GM23338 (cell line): ENCODE measurements at regions not wholly inside any gene's neighbourhood (a gene's known extent, or its start where the extent isn't known, plus 50 kb on each side); places are given as distances from the start of the nearest gene placed in this dataset.

Experiments
- ATAC-seq: fragments of 200-7000 bp; cut with Tn5 transposase; 3 replicates; pipeline ENCODE4 v1.9.1; 2020
- DNase-seq: peaks from one replicate; pipeline ENCODE4 v3.0.0-alpha.2; 2015; ENCODE audit warnings: low spot score
- H2AFZ ChIP-seq: fragments of 200-600 bp; sonication (generic); 2 replicates; pipeline ENCODE4 v1.8.0; 2016; ENCODE audit warnings: antibody characterized with exemption, mild to moderate bottlenecking, moderate library complexity
- H3F3A ChIP-seq: fragments of 200-600 bp; sonication (generic); replicated peaks from 2 replicates; pipeline ENCODE4 v1.8.0; 2017; ENCODE audit warnings: antibody characterized with exemption, mixed run types, low read depth
- H3K27ac ChIP-seq: fragments of 200-600 bp; sonication (generic); 2 replicates; pipeline ENCODE4 v1.6.1; 2016; ENCODE audit warnings: low read depth
- H3K27me3 ChIP-seq: fragments of 200-600 bp; sonication (generic); 2 replicates; pipeline ENCODE4 v1.8.0; 2016; ENCODE audit warnings: mild to moderate bottlenecking, mixed run types, moderate library complexity; ENCODE audit not compliant: insufficient read depth
- H3K36me3 ChIP-seq: fragments of 200-600 bp; sonication (generic); 2 replicates; pipeline ENCODE4 v1.8.0; 2016; ENCODE audit warnings: mild to moderate bottlenecking; ENCODE audit not compliant: insufficient read depth
- H3K4me1 ChIP-seq: fragments of 200-600 bp; sonication (generic); 2 replicates; pipeline ENCODE4 v1.8.0; 2016; ENCODE audit warnings: mild to moderate bottlenecking, moderate library complexity; ENCODE audit not compliant: insufficient read depth
- H3K4me2 ChIP-seq: fragments of 200-600 bp; sonication (generic); 2 replicates; pipeline ENCODE4 v1.7.1; 2017; ENCODE audit warnings: mixed run types
- H3K4me3 ChIP-seq: fragments of 200-600 bp; sonication (generic); 2 replicates; pipeline ENCODE4 v1.6.1; 2016; ENCODE audit warnings: mixed run types
- H3K79me2 ChIP-seq: fragments of 200-600 bp; sonication (generic); replicated peaks from 2 replicates; pipeline ENCODE4 v1.8.0; 2017; ENCODE audit warnings: mild to moderate bottlenecking; ENCODE audit not compliant: insufficient read depth
- H3K9me2 ChIP-seq: fragments of 200-600 bp; sonication (generic); 2 replicates; pipeline ENCODE4 v1.8.0; 2017; ENCODE audit not compliant: insufficient read depth
- H4K20me1 ChIP-seq: fragments of 200-600 bp; sonication (generic); replicated peaks from 2 replicates; pipeline ENCODE4 v1.8.0; 2017; ENCODE audit warnings: mild to moderate bottlenecking; ENCODE audit not compliant: insufficient read depth
- H3K27ac Mint-ChIP-seq: 2 replicates; pipeline ENCODE4 v1.8.0; 2020; ENCODE audit warnings: inconsistent platforms, mild to moderate bottlenecking, moderate library complexity, mixed read lengths
- H3K27me3 Mint-ChIP-seq: 3 replicates; pipeline ENCODE4 v1.8.0; 2022; ENCODE audit warnings: low read depth, mild to moderate bottlenecking, moderate library complexity, mixed read lengths, inconsistent platforms; ENCODE audit not compliant: insufficient read depth, poor library complexity
- H3K36me3 Mint-ChIP-seq: 3 replicates; pipeline ENCODE4 v1.8.0; 2021; ENCODE audit warnings: low read depth, mild to moderate bottlenecking, inconsistent platforms, moderate library complexity, mixed read lengths
- H3K4me1 Mint-ChIP-seq: 3 replicates; pipeline ENCODE4 v1.8.0; 2020; ENCODE audit warnings: mild to moderate bottlenecking, inconsistent platforms, mixed read lengths
- H3K4me3 Mint-ChIP-seq: 3 replicates; pipeline ENCODE4 v1.8.0; 2021; ENCODE audit warnings: moderate library complexity, mild to moderate bottlenecking, inconsistent platforms, mixed read lengths
- H3K9me3 Mint-ChIP-seq: 3 replicates; pipeline ENCODE4 v1.8.0; 2020; ENCODE audit warnings: moderate library complexity, mild to moderate bottlenecking, inconsistent platforms, mixed read lengths
- CREB1 ChIP-seq: fragments of 250-450 bp; sonication (Bioruptor Pico); IDR thresholded peaks from 2 replicates; pipeline ENCODE4 v1.5.0; 2020; ENCODE audit warnings: low read depth, mild to moderate bottlenecking, moderate library complexity
- CTCF ChIP-seq, 2 experiments: fragments of 200-600 bp in 1 of 2; sonication (generic) in 1 of 2; conservative IDR thresholded peaks; 2 replicates each; pipeline versions ENCODE4 v1.5.1 to v1.6.1; 2016 to 2017; ENCODE audit warnings: antibody characterized with exemption in 2 of 2, low read depth in 2 of 2, mild to moderate bottlenecking in 2 of 2, moderate library complexity in 1 of 2
- ETS1 ChIP-seq: IDR thresholded peaks from 2 replicates; pipeline ENCODE4 v1.6.1; 2016; ENCODE audit warnings: antibody characterized with exemption
- EZH2 ChIP-seq: fragments of 200-600 bp; sonication (generic); IDR thresholded peaks from one replicate; pipeline ENCODE4 v1.8.0; 2017; ENCODE audit warnings: antibody characterized with exemption, mild to moderate bottlenecking, low read depth; ENCODE audit not compliant: unreplicated experiment
- JUNB ChIP-seq: IDR thresholded peaks from one replicate; pipeline ENCODE4 v1.6.1; 2016; ENCODE audit warnings: antibody characterized with exemption; ENCODE audit not compliant: unreplicated experiment
- NANOG ChIP-seq: IDR thresholded peaks from 2 replicates; pipeline ENCODE4 v1.6.1; 2016; ENCODE audit warnings: antibody characterized with exemption, borderline replicate concordance
- STAT1 ChIP-seq: IDR thresholded peaks from one replicate; pipeline ENCODE4 v1.6.1; 2016; ENCODE audit warnings: antibody characterized with exemption; ENCODE audit not compliant: unreplicated experiment
- ZNF114 ChIP-seq: fragments of 250-450 bp; sonication (Bioruptor Pico); IDR thresholded peaks from 2 replicates; pipeline ENCODE4 v1.5.0; 2020; ENCODE audit warnings: mild to moderate bottlenecking, moderate library complexity
- ZNF331 ChIP-seq: fragments of 250-450 bp; sonication (Bioruptor Pico); IDR thresholded peaks from 2 replicates; pipeline ENCODE4 v1.5.0; 2020; ENCODE audit warnings: low read depth, mild to moderate bottlenecking, moderate library complexity
- TF ChIP-seq, protein P1 (sequence below): IDR thresholded peaks from one replicate; pipeline ENCODE4 v1.6.1; 2018; ENCODE audit warnings: antibody characterized with exemption; ENCODE audit not compliant: unreplicated experiment

DNA sequence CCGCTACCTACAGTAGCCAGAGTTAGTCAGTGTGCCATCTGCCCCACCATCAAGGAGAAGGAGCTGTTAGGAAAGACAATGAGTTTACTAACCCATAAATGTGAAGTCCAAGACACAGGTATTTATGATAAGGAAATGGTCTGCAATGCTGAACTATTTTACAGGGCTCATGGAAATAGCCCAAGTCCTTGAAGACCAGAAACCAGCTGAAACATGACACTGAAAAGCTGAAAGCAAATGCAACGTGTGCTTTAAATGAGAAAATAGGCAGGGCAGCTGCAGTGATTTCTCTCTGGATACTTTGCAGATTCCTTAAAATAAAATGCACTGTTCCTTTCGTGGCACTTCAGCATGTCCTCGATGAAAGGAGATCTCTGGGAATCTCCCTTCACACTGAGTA is 256.4 kb upstream of the TCF4 start:
- Mint-ChIP-seq H3K4me3 (no peak overlapping the region), H3K9me3 (peaks cover 9% of the 10 kb centered on the region; the same call in 2 of the 3 replicates), H3K4me1 (peaks cover 2% of the 10 kb centered on the region; the same call in 1 of the 3 replicates), H3K27ac (no peak overlapping the region), H3K27me3 (no peaks in the 10 kb centered on the region), H3K36me3 (peaks cover 8% of the 10 kb centered on the region)
- H3K4me3 ChIP-seq: no peak overlapping the region
- no peak for ATAC-seq
- no peak for TF ChIP-seq ETS1
- no peak for TF ChIP-seq NANOG
- TF ChIP-seq, protein P1, sequence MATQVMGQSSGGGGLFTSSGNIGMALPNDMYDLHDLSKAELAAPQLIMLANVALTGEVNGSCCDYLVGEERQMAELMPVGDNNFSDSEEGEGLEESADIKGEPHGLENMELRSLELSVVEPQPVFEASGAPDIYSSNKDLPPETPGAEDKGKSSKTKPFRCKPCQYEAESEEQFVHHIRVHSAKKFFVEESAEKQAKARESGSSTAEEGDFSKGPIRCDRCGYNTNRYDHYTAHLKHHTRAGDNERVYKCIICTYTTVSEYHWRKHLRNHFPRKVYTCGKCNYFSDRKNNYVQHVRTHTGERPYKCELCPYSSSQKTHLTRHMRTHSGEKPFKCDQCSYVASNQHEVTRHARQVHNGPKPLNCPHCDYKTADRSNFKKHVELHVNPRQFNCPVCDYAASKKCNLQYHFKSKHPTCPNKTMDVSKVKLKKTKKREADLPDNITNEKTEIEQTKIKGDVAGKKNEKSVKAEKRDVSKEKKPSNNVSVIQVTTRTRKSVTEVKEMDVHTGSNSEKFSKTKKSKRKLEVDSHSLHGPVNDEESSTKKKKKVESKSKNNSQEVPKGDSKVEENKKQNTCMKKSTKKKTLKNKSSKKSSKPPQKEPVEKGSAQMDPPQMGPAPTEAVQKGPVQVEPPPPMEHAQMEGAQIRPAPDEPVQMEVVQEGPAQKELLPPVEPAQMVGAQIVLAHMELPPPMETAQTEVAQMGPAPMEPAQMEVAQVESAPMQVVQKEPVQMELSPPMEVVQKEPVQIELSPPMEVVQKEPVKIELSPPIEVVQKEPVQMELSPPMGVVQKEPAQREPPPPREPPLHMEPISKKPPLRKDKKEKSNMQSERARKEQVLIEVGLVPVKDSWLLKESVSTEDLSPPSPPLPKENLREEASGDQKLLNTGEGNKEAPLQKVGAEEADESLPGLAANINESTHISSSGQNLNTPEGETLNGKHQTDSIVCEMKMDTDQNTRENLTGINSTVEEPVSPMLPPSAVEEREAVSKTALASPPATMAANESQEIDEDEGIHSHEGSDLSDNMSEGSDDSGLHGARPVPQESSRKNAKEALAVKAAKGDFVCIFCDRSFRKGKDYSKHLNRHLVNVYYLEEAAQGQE: no peak
- no peak for TF ChIP-seq JUNB
- TF ChIP-seq ZNF331 (CRISPR knock-in tag): no peak
- no peak for TF ChIP-seq CREB1 (CRISPR knock-in tag)
- no peak for TF ChIP-seq STAT1
- no peak for TF ChIP-seq ZNF114
- TF ChIP-seq CTCF (conservative IDR thresholded peaks at IDR 0.05; ENCODE audit: low read depth in 2 of 2): no peak
- TF ChIP-seq EZH2: no peak
- H3K79me2 ChIP-seq: no peaks in the 10 kb centered on the region
- H3F3A ChIP-seq: no peaks in the 10 kb centered on the region
- peak overlapping the region; percentile 19; the same call in 1 of the 2 replicates for H2AFZ ChIP-seq
- no peaks in the 10 kb centered on the region for H3K4me1 ChIP-seq
- H3K9me2 ChIP-seq: no peaks in the 10 kb centered on the region
- no peaks in the 10 kb centered on the region for H3K36me3 ChIP-seq
- no peaks in the 10 kb centered on the region for H4K20me1 ChIP-seq
- H3K4me2 ChIP-seq: no peak overlapping the region
- no peak for DNase-seq
- H3K27ac ChIP-seq: no peak overlapping the region
- no peaks in the 10 kb centered on the region for H3K27me3 ChIP-seq

GRCh38 chr18:55841314-55841713 is 253.3 kb upstream of the TCF4 start:
- no peak overlapping the region for H3K4me3 ChIP-seq
- no peak overlapping the region for H2AFZ ChIP-seq
- no peaks in the 10 kb centered on the region for H3K27me3 Mint-ChIP-seq
- ATAC-seq (no peak), DNase-seq (no peak)
- no peak overlapping the region for H3K27ac ChIP-seq
- H3K27ac Mint-ChIP-seq: no peak overlapping the region
- H3K79me2 ChIP-seq: no peaks in the 10 kb centered on the region
- H3K4me1 Mint-ChIP-seq: peaks cover 2% of the 10 kb centered on the region; the same call in 1 of the 3 replicates
- peaks cover 8% of the 10 kb centered on the region for H3K36me3 Mint-ChIP-seq
- H3K4me2 ChIP-seq: no peak overlapping the region
- peaks cover 10% of the 10 kb centered on the region; the same call in 2 of the 3 replicates for H3K9me3 Mint-ChIP-seq
- no peaks in the 10 kb centered on the region for H3F3A ChIP-seq
- no peaks in the 10 kb centered on the region for H3K36me3 ChIP-seq
- H3K27me3 ChIP-seq: no peaks in the 10 kb centered on the region
- no peaks in the 10 kb centered on the region for H3K9me2 ChIP-seq
- no peaks in the 10 kb centered on the region for H4K20me1 ChIP-seq
- H3K4me3 Mint-ChIP-seq: no peak overlapping the region
- H3K4me1 ChIP-seq: no peaks in the 10 kb centered on the region
- no peak for TF ChIP-seq CTCF (conservative IDR thresholded peaks at IDR 0.05; ENCODE audit: low read depth in 2 of 2)
- TF ChIP-seq STAT1: no peak
- TF ChIP-seq ZNF331 (CRISPR knock-in tag): no peak
- TF ChIP-seq, protein P1: no peak
- TF ChIP-seq CREB1 (CRISPR knock-in tag): no peak
- TF ChIP-seq JUNB: no peak
- TF ChIP-seq NANOG: no peak
